Common myeloid progenitor, CD34-positive (primary cell): ENCODE measurements at regions not wholly inside any gene's neighbourhood (a gene's known extent, or its start where the extent isn't known, plus 50 kb on each side); places are given as distances from the start of the nearest gene placed in this dataset.

Source experiments
- CTCF ChIA-PET: fragments of 350-600 bp; sonication (Branson Sonifier 250); formaldehyde crosslinking; loops from one replicate; lab custom pipeline; 2021; ENCODE audit warnings: antibody characterized with exemption; lab: Charles Lee
- POLR2A ChIA-PET: fragments of 350-600 bp; sonication (Branson Sonifier 250); formaldehyde crosslinking; loops from one replicate; lab custom pipeline; 2021; ENCODE audit warnings: antibody characterized with exemption; lab: Charles Lee
- DNase-seq, 3 donors: peaks; one replicate each; pipeline versions ENCODE4 v3.0.0 to v3.0.0-alpha.2; 2013
- H3K27ac ChIP-seq, 2 experiments: 1 replicate in 1 of 2; 2 replicates in 1 of 2; pipeline ENCODE4 v1.7.0; 2013; ENCODE audit warnings: inconsistent platforms in 2 of 2, low read length in 2 of 2, mild to moderate bottlenecking in 2 of 2, low read depth in 1 of 2, moderate library complexity in 1 of 2; ENCODE audit not compliant: severe bottlenecking in 2 of 2, insufficient read depth in 1 of 2, poor library complexity in 1 of 2
- H3K27me3 ChIP-seq, 5 experiments: replicated peaks in 2 of 5; 1 replicate in 3 of 5; 2 replicates in 2 of 5; pipeline versions ENCODE4 v1.6.1 to v1.7.0; 2013; ENCODE audit warnings: low read length in 4 of 5, mild to moderate bottlenecking in 2 of 5, moderate library complexity in 2 of 5, inconsistent platforms in 1 of 5; ENCODE audit not compliant: insufficient read depth in 5 of 5, control insufficient read depth in 4 of 5
- H3K36me3 ChIP-seq, 4 experiments: 1 replicate in 2 of 4; 2 replicates in 2 of 4; pipeline versions ENCODE4 v1.6.1 to v1.7.0; 2013; ENCODE audit warnings: low read length in 3 of 4, control low read depth in 1 of 4, mild to moderate bottlenecking in 1 of 4; ENCODE audit not compliant: control insufficient read depth in 4 of 4, insufficient read depth in 4 of 4
- H3K4me1 ChIP-seq, 4 experiments: 1 replicate in 3 of 4; 2 replicates in 1 of 4; pipeline versions ENCODE4 v1.6.1 to v1.7.1; 2013; ENCODE audit warnings: low read length in 3 of 4, mild to moderate bottlenecking in 3 of 4, control low read depth in 1 of 4, inconsistent platforms in 1 of 4, moderate library complexity in 1 of 4; ENCODE audit not compliant: control insufficient read depth in 4 of 4, insufficient read depth in 4 of 4; ENCODE audit errors: control extremely low read depth in 1 of 4
- H3K4me3 ChIP-seq, 7 experiments: 1 replicate in 4 of 7; 2 replicates in 3 of 7; pipeline versions ENCODE4 v1.5.1 to v1.7.0; 2013; ENCODE audit warnings: mild to moderate bottlenecking in 7 of 7, low read length in 6 of 7, moderate library complexity in 6 of 7, inconsistent platforms in 2 of 7, low read depth in 2 of 7, control low read depth in 1 of 7; ENCODE audit not compliant: insufficient read depth in 4 of 7, control insufficient read depth in 1 of 7; ENCODE audit errors: extremely low read depth in 1 of 7
- H3K9me3 ChIP-seq, 5 experiments: 1 replicate in 4 of 5; 2 replicates in 1 of 5; pipeline versions ENCODE4 v1.6.1 to v1.7.1; 2013; ENCODE audit warnings: low read length in 4 of 5, mild to moderate bottlenecking in 2 of 5, inconsistent platforms in 1 of 5, low read depth in 1 of 5, moderate library complexity in 1 of 5; ENCODE audit not compliant: control insufficient read depth in 4 of 5, insufficient read depth in 2 of 5; ENCODE audit errors: control extremely low read depth in 1 of 5
- WGBS: methylation state at CpG from one replicate; pipeline ENCODE4 v1.1.5; 2013; ENCODE audit not compliant: insufficient coverage; 5-methylcytosine and 5-hydroxymethylcytosine counted together

GRCh38 chr21:18488252-18488651 lies 84.7 kb upstream of the TMPRSS15 start:
- Histone ChIP-seq H3K4me3 (no peak overlapping the region), H3K4me1 (no peaks in the 10 kb centered on the region), H3K36me3 (no peaks in the 10 kb centered on the region), H3K27ac (no peak overlapping the region), H3K9me3 (no peaks in the 10 kb centered on the region), H3K27me3 (no peaks in the 10 kb centered on the region)
- CTCF ChIA-PET = interaction anchor here (0.6 kb wide), 1 partner anchor 87 kb away, joined by 3 read pairs; no protein-coding TSS in a partner anchor
- POLR2A ChIA-PET = no interaction called here
- WGBS = no CpG with 5 or more reads among the region's 1 CpG
- no peak for DNase-seq

GRCh38 chr21:18493422-18493821 lies 89.8 kb upstream of the TMPRSS15 start:
- H3K36me3 ChIP-seq = no peaks in the 10 kb centered on the region
- ChIA-PET CTCF (interaction anchor here (1.1 kb wide), 1 partner anchor 17 kb away, joined by 3 read pairs; no protein-coding TSS in a partner anchor), POLR2A (no interaction called here)
- 100% methylated on average over 8 of the region's 8 CpGs for WGBS
- no peak overlapping the region for H3K4me3 ChIP-seq
- H3K4me1 ChIP-seq = peaks cover 0 to 3% (median 0%) of the 10 kb centered on the region in 4 experiments
- H3K27ac ChIP-seq = no peak overlapping the region
- DNase-seq = no peak
- peaks cover 0 to 2% (median 0%) of the 10 kb centered on the region in 5 experiments for H3K27me3 ChIP-seq
- H3K9me3 ChIP-seq = no peaks in the 10 kb centered on the region

GRCh38 chr21:18495523-18495922 lies 91.9 kb upstream of the TMPRSS15 start:
- ChIA-PET CTCF (no interaction called here), POLR2A (no interaction called here)
- WGBS = no CpG with 5 or more reads among the region's 1 CpG

GRCh38 chr21:18498431-18498830 lies 94.8 kb upstream of the TMPRSS15 start:
- ChIA-PET POLR2A (no interaction called here), CTCF (no interaction called here)
- no peak overlapping the region for H3K27ac ChIP-seq
- H3K4me3 ChIP-seq = no peak overlapping the region
- peak in 2 of 3 donors; percentile 11 to 14 for DNase-seq
- peaks cover 0 to 2% (median 0%) of the 10 kb centered on the region in 5 experiments for H3K27me3 ChIP-seq
- H3K9me3 ChIP-seq = no peaks in the 10 kb centered on the region
- no CpG with 5 or more reads among the region's 1 CpG for WGBS
- H3K36me3 ChIP-seq = no peaks in the 10 kb centered on the region
- H3K4me1 ChIP-seq = peaks cover 0 to 3% (median under 1%) of the 10 kb centered on the region in 4 experiments

More at GRCh38 chr21:18495523-18495922, 91.9 kb upstream of the TMPRSS15 start:
- Histone ChIP-seq H3K27ac (no peak overlapping the region), H3K9me3 (no peaks in the 10 kb centered on the region), H3K36me3 (no peaks in the 10 kb centered on the region), H3K27me3 (peaks cover 0 to 2% (median 0%) of the 10 kb centered on the region in 5 experiments), H3K4me1 (peaks cover 0 to 3% (median under 1%) of the 10 kb centered on the region in 4 experiments), H3K4me3 (no peak overlapping the region)
- no peak for DNase-seq

- Histone ChIP-seq H3K36me3 (no peaks in the 10 kb centered on the region), H3K4me3 (no peak overlapping the region), H3K27me3 (peaks cover 0 to 2% (median 0%) of the 10 kb centered on the region in 5 experiments), H3K9me3 (no peaks in the 10 kb centered on the region), H3K27ac (no peak overlapping the region), H3K4me1 (peaks cover 0 to 3% (median under 1%) of the 10 kb centered on the region in 4 experiments)
- ChIA-PET CTCF (interaction anchor here (0.6 to 2.1 kb wide), 4 partner anchors 10 to 510 kb away, joined by 3 to 7 read pairs (median 4); no protein-coding TSS in a partner anchor), POLR2A (interaction anchor here (0.7 kb wide), 1 partner anchor 1534 kb away, joined by 4 read pairs; no protein-coding TSS in a partner anchor)
- DNase-seq = peak; percentile 43 to 78 (median 69)
- no CpG with 5 or more reads among the region's 4 CpGs for WGBS
These were observed 96.3 kb upstream of the TMPRSS15 start for GRCh38 chr21:18499761-18500376.

- no peak overlapping the region for H3K4me3 ChIP-seq
- 98% methylated on average over 9 of the region's 11 CpGs for WGBS
- H3K4me1 ChIP-seq = no peaks in the 10 kb centered on the region
- ChIA-PET CTCF (no interaction called here), POLR2A (interaction anchor here (0.8 kb wide), 1 partner anchor 255 kb away, joined by 3 read pairs; no protein-coding TSS in a partner anchor)
- DNase-seq = no peak
- H3K27ac ChIP-seq = no peak overlapping the region
- no peaks in the 10 kb centered on the region for H3K9me3 ChIP-seq
- H3K27me3 ChIP-seq = no peaks in the 10 kb centered on the region
- no peaks in the 10 kb centered on the region for H3K36me3 ChIP-seq
These were observed 114.5 kb upstream of the TMPRSS15 start for GRCh38 chr21:18518054-18518481.

- DNase-seq = no peak
- Histone ChIP-seq H3K27me3 (no peaks in the 10 kb centered on the region), H3K4me1 (no peaks in the 10 kb centered on the region), H3K9me3 (no peaks in the 10 kb centered on the region), H3K4me3 (no peak overlapping the region), H3K36me3 (no peaks in the 10 kb centered on the region), H3K27ac (no peak overlapping the region)
- ChIA-PET POLR2A (no interaction called here), CTCF (interaction anchor here (1.1 to 2.3 kb wide), 2 partner anchors 8 to 13 kb away, joined by 3 to 7 read pairs; no protein-coding TSS in a partner anchor)
- 68% methylated on average over 2 of the region's 2 CpGs for whole genome bisulfite sequencing
These were observed 117.6 kb upstream of the TMPRSS15 start for GRCh38 chr21:18521204-18521603.
